ENCODE measurements at regions not wholly inside any gene's neighbourhood (a gene's known extent, or its start where the extent isn't known, plus 50 kb on each side); places are given as distances from the start of the nearest gene placed in this dataset.
A peak's percentile ranks its signal among the peaks of the same experiment; 100 is the strongest.
"Not testable (repeated sequence)": the region's sequence is repeated elsewhere in the genome, so short reads cannot be mapped to it uniquely, and the experiment has no call there.

DNA sequence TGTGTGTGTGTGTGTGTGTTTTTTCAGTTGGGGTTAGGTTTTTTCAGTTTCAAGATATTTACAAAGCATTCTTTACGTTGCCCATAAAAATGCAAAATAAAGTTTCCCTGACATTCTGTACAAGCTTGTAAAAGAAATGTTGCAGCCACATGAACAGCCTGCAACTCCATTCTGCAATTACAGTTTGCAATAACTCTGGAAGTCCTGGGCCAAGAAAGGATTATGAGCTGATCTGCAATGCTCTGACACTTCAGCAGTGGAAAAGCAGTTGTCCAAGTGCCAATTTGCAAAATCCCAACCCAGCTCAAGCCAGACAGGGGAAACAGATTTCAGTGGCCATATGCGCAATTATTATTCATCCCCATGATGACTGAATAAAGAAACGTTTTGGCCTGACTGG, 322.1 kb downstream of the MEX3B start:
- DNase-seq: peak; percentile 78 to 86

DNA sequence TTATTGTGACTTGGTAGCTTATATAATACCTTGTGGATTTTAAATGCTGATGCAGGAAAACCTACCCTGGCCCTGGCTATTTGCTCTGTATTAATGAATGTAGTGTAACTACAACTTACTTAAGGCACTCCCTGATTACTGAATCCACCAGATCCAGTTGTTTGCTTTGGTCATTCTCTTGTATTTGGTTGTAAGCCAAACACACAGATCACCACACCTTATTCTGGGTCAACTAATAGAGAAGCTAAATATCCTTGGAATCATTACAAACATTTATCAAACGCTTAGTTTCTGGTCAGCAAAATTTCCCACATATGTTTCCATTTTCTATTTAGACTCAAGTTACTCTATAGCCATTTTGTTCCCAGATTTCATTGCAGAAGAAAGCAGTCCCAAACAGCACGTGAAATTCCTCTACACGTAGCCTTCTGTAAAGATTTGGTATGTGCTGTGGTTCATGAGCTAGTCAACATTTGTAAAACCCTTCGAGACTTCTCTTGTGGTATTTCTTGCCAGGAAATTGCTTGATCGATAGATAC, 322.6 kb downstream of the MEX3B start:
- no peak for DNase-seq

DNA sequence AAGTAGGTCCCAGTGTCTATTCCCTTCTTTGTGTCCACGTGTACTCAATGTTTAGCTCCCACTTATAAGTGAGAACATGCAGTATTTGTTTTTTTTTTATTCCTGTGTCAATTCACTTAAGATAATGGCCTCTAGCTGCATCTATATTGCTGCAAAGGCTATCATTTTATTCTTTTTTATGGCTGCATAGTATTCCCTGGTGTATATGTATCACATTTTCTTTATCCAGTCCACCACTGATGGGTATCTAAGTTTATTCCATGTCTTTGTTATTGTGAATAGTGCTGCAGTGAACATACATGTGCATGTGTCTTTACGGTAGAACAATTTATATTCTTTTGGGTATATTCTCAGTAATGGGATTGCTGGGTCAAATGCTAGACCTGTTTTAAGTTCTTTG, 329.4 kb downstream of the MEX3B start:
- DNase-seq: not testable (repeated sequence)

DNA sequence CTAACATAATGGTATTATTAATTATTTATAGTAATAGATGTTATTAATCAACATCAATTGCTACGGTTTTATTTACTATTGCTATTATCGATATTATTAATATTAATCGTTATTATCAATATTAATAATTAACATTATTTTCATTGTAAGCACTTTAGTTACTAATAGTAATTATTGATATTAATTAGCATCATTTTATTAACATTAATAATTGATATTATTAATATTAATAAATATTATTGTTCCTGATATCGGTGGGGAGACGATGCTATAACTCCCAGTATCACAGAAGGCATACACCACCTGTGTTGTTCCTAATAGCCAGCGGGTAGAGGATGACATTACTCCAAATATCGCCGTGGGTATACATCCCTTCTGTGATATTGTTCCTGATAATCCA, 335.5 kb downstream of the MEX3B start:
- no peak for DNase-seq

DNA sequence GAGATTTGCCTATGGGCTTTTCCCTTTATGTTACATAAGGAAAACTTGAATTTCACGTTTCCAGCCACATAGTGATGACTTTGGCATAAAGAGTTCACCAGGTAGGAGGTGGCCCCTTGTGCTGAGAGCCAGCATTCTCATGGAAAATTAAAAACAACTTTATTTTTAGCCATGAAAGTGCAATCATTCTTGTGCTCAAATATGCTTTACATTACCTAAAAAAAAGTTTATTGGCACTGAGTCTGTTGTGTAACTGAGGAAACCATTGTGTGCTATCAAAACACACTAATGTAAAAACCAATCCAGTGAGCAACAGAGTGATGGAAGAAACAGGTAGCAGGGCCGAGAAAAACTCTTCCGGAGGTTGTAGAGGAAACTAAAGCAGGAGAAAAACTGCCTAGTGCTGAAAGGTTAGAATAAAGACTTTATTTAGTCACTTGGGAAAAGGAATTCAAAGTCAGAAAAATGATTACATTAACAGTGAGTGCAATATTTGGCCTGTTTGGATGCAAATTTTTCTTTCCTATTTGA, 332.9 kb upstream of the TMC3 start:
- not testable (repeated sequence) for DNase-seq

- DNase-seq: not testable (repeated sequence)
Measured at GRCh38 chr15:81705727-81706126, 331.7 kb upstream of the TMC3 start.

GRCh38 chr15:81686021-81686420, 312.0 kb upstream of the TMC3 start:
- DNase-seq: no peak

DNA sequence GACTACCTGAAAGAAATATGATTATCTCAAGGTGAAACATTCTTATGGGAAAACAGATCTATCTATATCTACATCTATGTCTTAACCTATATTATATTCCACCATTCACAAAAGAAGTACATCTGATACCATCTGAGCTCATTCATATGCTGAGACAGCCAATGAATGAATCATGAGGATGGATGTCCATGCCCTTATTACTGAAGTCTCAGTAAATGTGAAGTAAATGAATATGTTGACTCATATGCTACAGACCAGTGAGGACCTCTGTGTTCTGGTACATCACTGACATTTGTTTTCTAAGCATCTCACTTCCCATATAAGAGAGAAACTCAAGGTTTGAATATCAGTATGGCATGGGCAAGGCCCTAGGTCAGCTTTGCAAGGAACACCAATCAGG, 311.2 kb upstream of the TMC3 start:
- DNase-seq: no peak

- no peak for DNase-seq
Measured at GRCh38 chr15:81680829-81681228, 306.8 kb upstream of the TMC3 start.

DNA sequence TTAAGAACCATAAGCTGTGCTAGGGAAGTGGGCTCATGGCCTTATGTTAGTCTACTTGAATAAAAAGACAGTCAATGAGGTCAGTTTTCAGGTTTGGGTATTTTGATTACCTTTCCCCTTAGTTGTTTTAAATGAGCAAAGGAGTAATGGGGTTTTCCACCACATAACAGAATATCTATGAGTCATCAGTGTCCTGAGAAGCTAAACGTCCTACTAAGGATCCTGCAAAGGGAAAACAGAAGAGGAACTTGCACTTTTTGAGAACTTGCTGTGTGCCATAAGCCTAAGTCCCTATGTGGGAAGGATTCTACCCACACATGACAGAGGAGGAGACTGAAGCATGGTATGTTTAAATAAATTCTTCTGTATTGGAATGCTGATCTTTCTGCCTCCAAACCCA, 292.8 kb upstream of the TMC3 start:
- DNase-seq: no peak

DNA sequence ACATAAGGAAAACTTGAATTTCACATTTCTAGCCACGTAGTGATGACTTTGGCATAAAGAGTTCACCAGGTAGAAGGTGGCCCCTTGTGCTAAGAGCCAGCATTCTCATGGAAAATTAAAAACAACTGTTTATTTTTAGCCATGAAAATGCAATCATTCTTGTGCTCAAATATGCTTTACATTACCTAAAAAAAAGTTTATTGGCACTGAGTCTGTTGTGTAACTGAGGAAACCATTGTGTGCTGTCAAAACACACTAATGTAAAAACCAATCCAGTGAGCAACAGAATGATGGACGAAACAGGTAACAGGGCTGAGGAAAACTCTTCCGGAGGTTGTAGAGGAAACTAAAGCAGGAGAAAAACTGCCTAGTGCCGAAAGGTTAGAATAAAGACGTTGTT, 287.0 kb upstream of the TMC3 start:
- DNase-seq: no peak

- DNase-seq: no peak
Measured at GRCh38 chr15:81653259-81653658, 279.2 kb upstream of the TMC3 start.

DNA sequence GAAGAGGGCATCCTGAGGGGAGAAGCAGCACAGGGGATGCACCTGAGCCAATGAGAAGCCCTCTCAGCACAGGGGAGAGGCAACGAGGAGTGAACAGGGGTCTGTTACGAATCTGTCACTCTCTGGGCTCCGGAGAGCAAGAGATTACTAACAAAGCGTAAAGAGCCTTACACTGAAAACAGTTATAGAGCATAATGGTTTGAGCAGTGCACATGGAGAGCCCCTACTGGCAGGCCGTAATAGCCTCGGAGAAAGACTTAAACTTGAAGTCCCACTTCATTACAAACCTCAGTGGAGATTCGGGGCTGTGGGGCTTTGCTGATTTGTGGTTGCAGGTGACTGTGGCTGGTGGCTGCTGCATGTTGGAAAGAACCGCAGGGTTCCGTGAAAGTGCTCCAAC, 271.5 kb upstream of the TMC3 start:
- DNase-seq: no peak

DNA sequence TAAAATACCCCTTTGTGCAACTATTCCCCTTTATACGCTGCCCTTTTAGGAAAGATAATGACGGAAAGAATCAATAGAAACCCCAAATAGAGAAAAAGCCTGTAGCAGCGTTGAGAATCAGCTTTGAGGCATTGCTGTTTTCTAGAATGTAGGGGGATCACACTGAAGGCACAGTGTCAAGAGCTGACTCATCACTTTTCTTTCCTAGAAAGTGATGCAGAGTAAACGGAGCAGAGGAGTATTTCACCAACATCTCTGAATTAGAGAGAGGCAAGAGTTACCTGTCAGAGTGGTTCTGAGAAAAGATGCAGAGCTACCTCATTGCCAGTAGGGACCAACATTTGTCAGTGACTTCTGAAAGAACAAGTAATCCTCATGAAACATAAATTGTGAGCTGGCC, 269.8 kb upstream of the TMC3 start:
- no peak for DNase-seq

- DNase-seq: peak; percentile 44 to 50
Measured at GRCh38 chr15:81642451-81642990, 268.5 kb upstream of the TMC3 start.

- DNase-seq: not testable (repeated sequence)
Measured at GRCh38 chr15:81636064-81636463, 262.1 kb upstream of the TMC3 start.

- no peak for DNase-seq
Measured at GRCh38 chr15:81633889-81634288, 259.9 kb upstream of the TMC3 start.

DNA sequence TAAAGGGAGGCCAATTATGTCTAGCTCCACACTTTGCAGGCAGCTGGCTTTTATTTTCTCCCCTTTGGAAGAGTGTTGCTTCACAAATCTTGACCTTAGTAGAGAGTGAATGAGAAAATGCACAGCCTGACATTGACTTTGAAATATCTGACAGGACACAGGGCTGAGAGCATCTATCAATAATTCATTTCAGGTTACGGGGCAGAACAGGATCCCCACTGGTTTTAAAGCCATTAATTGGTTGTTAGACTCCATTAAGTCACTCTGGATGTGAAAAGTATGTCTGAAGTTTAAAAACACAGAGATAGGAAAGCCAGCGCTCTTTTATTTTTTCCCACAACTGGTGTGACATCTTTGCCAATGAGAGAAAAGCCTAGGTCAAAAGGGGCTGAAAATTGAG, 251.9 kb upstream of the TMC3 start:
- DNase-seq: no peak

- DNase-seq: no peak
Measured at GRCh38 chr15:81619002-81619401, 245.0 kb upstream of the TMC3 start.

DNA sequence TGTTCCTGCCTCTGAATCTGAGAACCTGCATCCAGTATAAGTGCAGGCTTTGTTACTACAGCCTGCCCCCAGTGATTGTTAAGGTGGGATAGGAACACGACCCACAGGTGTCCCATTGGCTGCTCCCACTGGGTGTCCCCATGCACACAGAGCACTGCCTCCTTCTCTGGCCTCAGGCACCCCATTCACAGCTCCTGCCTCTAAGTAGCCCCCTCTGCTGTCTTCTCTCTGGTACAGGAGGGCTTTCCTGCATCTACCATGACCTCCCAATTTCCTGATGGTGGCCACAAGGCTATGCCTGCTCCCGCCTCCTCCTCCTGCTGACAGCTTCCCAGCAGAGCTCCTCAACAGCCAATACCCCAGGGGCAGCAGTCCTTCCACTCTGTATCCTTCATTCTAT, 238.6 kb upstream of the TMC3 start:
- no peak for DNase-seq

DNA sequence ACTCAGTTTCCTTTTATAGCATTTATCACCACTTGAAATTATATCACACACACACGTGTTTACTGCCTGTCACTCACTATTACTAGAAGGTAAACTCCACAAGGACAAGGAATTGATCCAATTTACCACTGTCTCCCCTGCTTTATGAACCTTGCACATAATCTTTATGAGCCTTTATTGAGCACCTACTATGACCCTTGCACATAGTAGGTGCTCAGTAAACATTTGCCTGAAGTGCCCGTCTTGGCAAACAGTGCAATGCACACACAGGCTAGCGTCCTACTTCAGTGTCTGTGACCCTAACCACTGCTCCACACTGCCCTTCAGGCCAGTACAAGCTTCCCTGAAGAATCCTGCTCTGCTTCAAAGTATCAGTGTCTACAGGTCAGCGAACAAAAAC, 237.7 kb upstream of the TMC3 start:
- DNase-seq: no peak

- DNase-seq: no peak
Measured at GRCh38 chr15:81608309-81608829, 234.4 kb upstream of the TMC3 start.

DNA sequence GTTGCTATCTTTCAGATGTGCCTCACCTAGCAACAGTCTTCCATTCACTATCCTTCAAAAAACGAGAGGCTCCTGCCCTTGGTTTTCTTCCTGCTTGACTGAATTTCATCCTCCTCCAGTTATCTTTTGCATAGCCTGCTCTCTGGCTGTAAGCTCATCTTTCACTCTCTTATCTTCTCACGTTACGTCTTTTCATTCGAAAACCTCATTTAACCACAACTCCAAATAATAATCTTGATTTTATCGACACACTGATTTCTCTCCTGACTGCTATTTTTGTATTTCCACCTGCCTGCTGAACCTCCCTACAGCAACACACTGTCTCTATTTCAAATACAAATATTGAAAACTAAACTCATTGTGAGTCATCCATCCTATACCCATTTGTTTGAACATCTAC, 230.7 kb upstream of the TMC3 start:
- DNase-seq: no peak
